H1 (cell line): ENCODE measurements at regions not wholly inside any gene's neighbourhood (a gene's known extent, or its start where the extent isn't known, plus 50 kb on each side); places are given as distances from the start of the nearest gene placed in this dataset.

Experiments used
- CTCF ChIA-PET: fragments of 300-600 bp; sonication (Branson Sonifier 250); formaldehyde crosslinking; loops from one replicate; lab custom pipeline; 2021; ENCODE audit not compliant: partially characterized antibody; lab: Charles Lee
- POLR2A ChIA-PET: fragments of 300-600 bp; sonication (Branson Sonifier 250); formaldehyde crosslinking; loops from one replicate; lab custom pipeline; 2021; ENCODE audit warnings: inconsistent platforms; ENCODE audit not compliant: partially characterized antibody; lab: Charles Lee
- DNase-seq, 2 experiments: peaks; one replicate each; pipeline versions ENCODE4 v3.0.0 to v3.0.0-alpha.2; 2010 to 2022; ENCODE audit warnings: low spot score in 2 of 2, low read depth in 1 of 2, mixed read lengths in 1 of 2
- FAIRE-seq: peaks from 2 replicates; lab custom pipeline; 2011; peaks lifted over from hg19 to GRCh38; lab: Jason Lieb, UNC
- H2AFZ ChIP-seq: 2 replicates; pipeline ENCODE4 v1.8.1; 2012; ENCODE audit warnings: low read length, inconsistent platforms
- H2AK5ac ChIP-seq: 2 replicates; pipeline ENCODE4 v1.6.1; 2013; ENCODE audit warnings: low read depth, low read length
- H2BK120ac ChIP-seq: replicated peaks from 2 replicates; pipeline ENCODE3; 2013; ENCODE audit warnings: low read depth, low read length, inconsistent platforms
- H2BK12ac ChIP-seq: 2 replicates; pipeline ENCODE4 v1.6.1; 2013; ENCODE audit warnings: low read depth, low read length
- H2BK15ac ChIP-seq: 2 replicates; pipeline ENCODE4 v1.6.1; 2013; ENCODE audit warnings: low read length
- H2BK20ac ChIP-seq: 2 replicates; pipeline ENCODE4 v1.6.1; 2013; ENCODE audit warnings: low read length
- H2BK5ac ChIP-seq: 2 replicates; pipeline ENCODE4 v1.6.1; 2013; ENCODE audit warnings: low read depth, low read length
- H3K14ac ChIP-seq: 2 replicates; pipeline ENCODE4 v1.6.1; 2013; ENCODE audit warnings: inconsistent platforms; ENCODE audit not compliant: insufficient read length
- H3K18ac ChIP-seq: 2 replicates; pipeline ENCODE4 v1.6.1; 2013; ENCODE audit warnings: low read length; ENCODE audit errors: extremely low read depth
- H3K23ac ChIP-seq: 2 replicates; pipeline ENCODE4 v1.6.1; 2013; ENCODE audit warnings: inconsistent platforms; ENCODE audit not compliant: insufficient read length
- H3K23me2 ChIP-seq: 2 replicates; pipeline ENCODE4 v1.6.1; 2013; ENCODE audit warnings: low read depth, low read length
- H3K27ac ChIP-seq: 2 replicates; pipeline ENCODE4 v1.6.1; 2011; ENCODE audit warnings: low read depth, low read length, inconsistent platforms
- H3K27me3 ChIP-seq, 4 experiments: replicated peaks in 1 of 4; 1 replicate in 1 of 4; 2 replicates in 3 of 4; pipeline versions ENCODE4 v1.6.1 to v1.8.1; 2011 to 2013; ENCODE audit warnings: low read length in 3 of 4, mild to moderate bottlenecking in 3 of 4, inconsistent platforms in 2 of 4, mixed read lengths in 2 of 4, moderate library complexity in 1 of 4; ENCODE audit not compliant: control insufficient read depth in 3 of 4, insufficient read depth in 3 of 4; ENCODE audit errors: extremely low read depth in 1 of 4
- H3K36me3 ChIP-seq, 4 experiments: 2 replicates each; pipeline versions ENCODE4 v1.6.1 to v1.8.1; 2011 to 2013; ENCODE audit warnings: mild to moderate bottlenecking in 4 of 4, low read length in 3 of 4, moderate library complexity in 2 of 4, control low read depth in 1 of 4, inconsistent platforms in 1 of 4; ENCODE audit not compliant: insufficient read depth in 4 of 4, control insufficient read depth in 2 of 4
- H3K4ac ChIP-seq: replicated peaks from 2 replicates; pipeline ENCODE3; 2013; ENCODE audit warnings: low read length, low read depth, mixed read lengths, inconsistent platforms; ENCODE audit not compliant: insufficient read length
- H3K4me1 ChIP-seq, 4 experiments: replicated peaks in 1 of 4; 1 replicate in 1 of 4; 2 replicates in 3 of 4; pipeline versions ENCODE4 v1.6.1 to v1.8.1; 2011 to 2013; ENCODE audit warnings: low read length in 3 of 4, inconsistent platforms in 2 of 4, mixed read lengths in 1 of 4; ENCODE audit not compliant: insufficient read depth in 4 of 4, control insufficient read depth in 3 of 4
- H3K4me2 ChIP-seq, 2 experiments: 2 replicates each; pipeline versions ENCODE4 v1.6.1 to v1.8.1; 2011 to 2013; ENCODE audit warnings: low read depth in 2 of 2, low read length in 2 of 2, control low read depth in 1 of 2, inconsistent platforms in 1 of 2, mild to moderate bottlenecking in 1 of 2; ENCODE audit not compliant: insufficient read depth in 1 of 2
- H3K4me3 ChIP-seq, 4 experiments: fragments of 200-600, 300-600 bp in 1 of 4; sonication (generic), shearing (Covaris generic), sonication (Bioruptor Twin) in 1 of 4; 2 replicates each; pipeline versions ENCODE4 v1.5.1 to v1.8.1; 2011 to 2016; ENCODE audit warnings: low read length in 4 of 4, low read depth in 3 of 4, control low read depth in 2 of 4, inconsistent platforms in 2 of 4, mild to moderate bottlenecking in 2 of 4, mixed read lengths in 1 of 4, moderate library complexity in 1 of 4; ENCODE audit not compliant: insufficient read depth in 2 of 4; ENCODE audit errors: extremely low read depth in 1 of 4
- H3K56ac ChIP-seq: replicated peaks from 2 replicates; pipeline ENCODE3; 2013; ENCODE audit warnings: low read depth, mild to moderate bottlenecking, mixed read lengths, low read length, inconsistent platforms; ENCODE audit not compliant: insufficient read length
- H3K79me1 ChIP-seq: 2 replicates; pipeline ENCODE4 v1.6.1; 2013; ENCODE audit warnings: low read depth, low read length, control low read depth
- H3K79me2 ChIP-seq, 2 experiments: 2 replicates each; pipeline versions ENCODE4 v1.6.1 to v1.8.1; 2012 to 2013; ENCODE audit warnings: low read length in 2 of 2, mild to moderate bottlenecking in 2 of 2, inconsistent platforms in 1 of 2; ENCODE audit not compliant: insufficient read depth in 2 of 2, control insufficient read depth in 1 of 2
- H3K9ac ChIP-seq, 4 experiments: replicated peaks in 1 of 4; 1 replicate in 1 of 4; 2 replicates in 3 of 4; pipeline versions ENCODE4 v1.6.1 to v1.8.1; 2011 to 2013; ENCODE audit warnings: low read depth in 3 of 4, low read length in 3 of 4, control low read depth in 2 of 4, mild to moderate bottlenecking in 2 of 4, moderate library complexity in 2 of 4, inconsistent platforms in 1 of 4; ENCODE audit errors: extremely low read depth in 1 of 4
- H3K9me3 ChIP-seq, 2 experiments: 2 replicates each; pipeline versions ENCODE4 v1.6.1 to v1.8.1; 2012 to 2013; ENCODE audit warnings: mild to moderate bottlenecking in 2 of 2, moderate library complexity in 2 of 2, control low read depth in 1 of 2, inconsistent platforms in 1 of 2, low read depth in 1 of 2, low read length in 1 of 2, mixed read lengths in 1 of 2; ENCODE audit not compliant: insufficient read depth in 2 of 2
- H4K20me1 ChIP-seq, 2 experiments: replicated peaks in 1 of 2; 2 replicates each; pipeline versions ENCODE3 to v1.8.1; 2011 to 2013; ENCODE audit warnings: inconsistent platforms in 2 of 2, low read length in 2 of 2, mild to moderate bottlenecking in 1 of 2; ENCODE audit not compliant: insufficient read depth in 2 of 2, control insufficient read depth in 1 of 2
- H4K5ac ChIP-seq: 2 replicates; pipeline ENCODE4 v1.6.1; 2013; ENCODE audit warnings: low read length, low read depth, mixed read lengths, inconsistent platforms; ENCODE audit not compliant: insufficient read length
- H4K8ac ChIP-seq: 2 replicates; pipeline ENCODE4 v1.8.0; 2013; ENCODE audit warnings: mild to moderate bottlenecking, moderate library complexity, low read length, inconsistent platforms; ENCODE audit not compliant: insufficient read depth; ENCODE audit errors: extremely low read depth
- H4K91ac ChIP-seq: replicated peaks from 2 replicates; pipeline ENCODE3; 2013; ENCODE audit warnings: low read length, mixed read lengths, inconsistent platforms; ENCODE audit not compliant: insufficient read length
- ATF2 ChIP-seq: IDR thresholded peaks from 2 replicates; pipeline ENCODE4 v1.6.1; 2012; ENCODE audit warnings: low read length, inconsistent platforms
- BCL11A ChIP-seq, 2 experiments: IDR thresholded peaks; one replicate each; pipeline ENCODE4 v1.6.1; 2011; ENCODE audit warnings: low read depth in 2 of 2, low read length in 2 of 2, mild to moderate bottlenecking in 2 of 2
- CHD1 ChIP-seq: IDR thresholded peaks from 2 replicates; pipeline ENCODE4 v1.6.1; 2012; ENCODE audit warnings: low read depth, low read length, improper control_type of control experiment
- CREB1 ChIP-seq: IDR thresholded peaks from 2 replicates; pipeline ENCODE4 v1.6.1; 2012; ENCODE audit warnings: inconsistent platforms
- FOSL1 ChIP-seq: IDR thresholded peaks from 2 replicates; pipeline ENCODE4 v1.6.1; 2011; ENCODE audit warnings: mild to moderate bottlenecking, low read depth, low read length, moderate library complexity; ENCODE audit not compliant: insufficient read depth
- HDAC2 ChIP-seq, 2 experiments: fragments of 300-600 bp in 1 of 2; sonication (generic) in 1 of 2; IDR thresholded peaks; 2 replicates each; pipeline ENCODE4 v1.6.1; 2011 to 2012; ENCODE audit warnings: low read depth in 2 of 2, low read length in 2 of 2, mild to moderate bottlenecking in 2 of 2, moderate library complexity in 2 of 2, borderline replicate concordance in 1 of 2, inconsistent platforms in 1 of 2
- JUND ChIP-seq: IDR thresholded peaks from 2 replicates; pipeline ENCODE4 v1.6.1; 2011; ENCODE audit warnings: mild to moderate bottlenecking, improper control_type of control experiment, low read length
- POLR2AphosphoS5 ChIP-seq: IDR thresholded peaks from 2 replicates; pipeline ENCODE4 v1.6.1; 2011; ENCODE audit warnings: low read depth, low read length
- SAP30 ChIP-seq: fragments of 300-600 bp; sonication (generic); IDR thresholded peaks from 2 replicates; pipeline ENCODE4 v1.7.1; 2012; ENCODE audit warnings: low read length, moderate library complexity, mild to moderate bottlenecking, inconsistent platforms; ENCODE audit not compliant: insufficient read depth, insufficient replicate concordance
- SIX5 ChIP-seq: IDR thresholded peaks from 2 replicates; pipeline ENCODE4 v1.6.1; 2011; ENCODE audit warnings: mild to moderate bottlenecking, low read depth, low read length
- WGBS, 2 experiments: shearing (Covaris generic) in 1 of 2; methylation state at CpG; one replicate each; pipeline versions ENCODE4 v1.1.6 to v1.1.7; 2013 to 2015; ENCODE audit warnings: low lambda C conversion rate in 2 of 2, mixed read lengths in 2 of 2, inconsistent platforms in 1 of 2, low coverage in 1 of 2, missing lambda C conversion rate in 1 of 2; ENCODE audit not compliant: insufficient replicate concordance in 2 of 2, insufficient coverage in 1 of 2, insufficient read length in 1 of 2; ENCODE audit errors: extremely low coverage in 1 of 2, missing lambda C conversion rate in 1 of 2; 5-methylcytosine and 5-hydroxymethylcytosine counted together
- TF ChIP-seq, protein P1 (sequence below): IDR thresholded peaks from 2 replicates; pipeline ENCODE4 v1.6.1; 2012; ENCODE audit warnings: inconsistent platforms
- TF ChIP-seq, protein P2 (sequence below): IDR thresholded peaks from 2 replicates; pipeline ENCODE4 v1.6.1; 2012; ENCODE audit warnings: inconsistent platforms

GRCh38 chr6:41464481-41464880, 81.7 kb upstream of the FOXP4 start:
- H3K9me3 ChIP-seq, result no peaks in the 10 kb centered on the region
- no peak overlapping the region for H3K27ac ChIP-seq
- no peaks in the 10 kb centered on the region for H4K20me1 ChIP-seq
- H2AK5ac ChIP-seq, result no peak overlapping the region
- H3K79me2 ChIP-seq, result no peaks in the 10 kb centered on the region
- no peak overlapping the region for H3K9ac ChIP-seq
- H3K18ac ChIP-seq, result no peak overlapping the region
- no peak overlapping the region for H4K5ac ChIP-seq
- no peak for FAIRE-seq
- H3K4me2 ChIP-seq, result no peak overlapping the region
- H2BK20ac ChIP-seq, result no peak overlapping the region
- H2BK12ac ChIP-seq, result no peak overlapping the region
- H3K4ac ChIP-seq, result no peak overlapping the region
- H2BK15ac ChIP-seq, result no peak overlapping the region
- WGBS, 2 experiments, result 91% methylated on average over 7 of the region's 7 CpGs; no CpG with 5 or more reads in 1 of the 2 experiments
- H3K36me3 ChIP-seq, result no peaks in the 10 kb centered on the region
- no peak overlapping the region for H2BK120ac ChIP-seq
- H4K8ac ChIP-seq, result no peak overlapping the region
- H2BK5ac ChIP-seq, result no peak overlapping the region
- peaks cover 2 to 18% (median 5%) of the 10 kb centered on the region in 4 experiments; a peak in 5 of 7 replicates for H3K4me1 ChIP-seq
- DNase-seq, result no peak
- ChIA-PET CTCF (interaction anchor here (1.1 to 19.6 kb wide), 6 partner anchors 14 to 127 kb away, joined by 3 to 239 read pairs (median 9); no protein-coding TSS in a partner anchor), POLR2A (no interaction called here)
- H3K79me1 ChIP-seq, result no peaks in the 10 kb centered on the region
- H3K4me3 ChIP-seq, result no peak overlapping the region
- H3K27me3 ChIP-seq, result peaks cover 0 to 45% (median 29%) of the 10 kb centered on the region in 4 experiments; a peak in 6 of 7 replicates
- no peak overlapping the region for H3K56ac ChIP-seq
- no peak overlapping the region for H2AFZ ChIP-seq
- no peaks in the 10 kb centered on the region; the same call in 1 of the 2 replicates for H3K23me2 ChIP-seq
- no peak overlapping the region for H3K14ac ChIP-seq
- H3K23ac ChIP-seq, result no peak overlapping the region
- no peak overlapping the region for H4K91ac ChIP-seq
- TF ChIP-seq CREB1 (no peak), ATF2 (no peak), HDAC2 (IDR thresholded peaks at IDR 0.05; ENCODE audit: borderline replicate concordance in 1 of 2, low read depth in 2 of 2, low read length in 2 of 2) (no peak), CHD1 (no peak), POLR2AphosphoS5 (no peak), FOSL1 (no peak), SIX5 (no peak), BCL11A (IDR thresholded peaks at IDR 0.05; ENCODE audit: low read depth in 2 of 2, low read length in 2 of 2) (no peak), JUND (no peak), SAP30 (no peak)
- TF ChIP-seq, protein P1, sequence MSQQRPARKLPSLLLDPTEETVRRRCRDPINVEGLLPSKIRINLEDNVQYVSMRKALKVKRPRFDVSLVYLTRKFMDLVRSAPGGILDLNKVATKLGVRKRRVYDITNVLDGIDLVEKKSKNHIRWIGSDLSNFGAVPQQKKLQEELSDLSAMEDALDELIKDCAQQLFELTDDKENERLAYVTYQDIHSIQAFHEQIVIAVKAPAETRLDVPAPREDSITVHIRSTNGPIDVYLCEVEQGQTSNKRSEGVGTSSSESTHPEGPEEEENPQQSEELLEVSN, result no peak
- TF ChIP-seq, protein P2, sequence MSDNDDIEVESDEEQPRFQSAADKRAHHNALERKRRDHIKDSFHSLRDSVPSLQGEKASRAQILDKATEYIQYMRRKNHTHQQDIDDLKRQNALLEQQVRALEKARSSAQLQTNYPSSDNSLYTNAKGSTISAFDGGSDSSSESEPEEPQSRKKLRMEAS, result no peak
